Esophagus squamous epithelium (tissue), 5 donors: ENCODE measurements at regions not wholly inside any gene's neighbourhood (a gene's known extent, or its start where the extent isn't known, plus 50 kb on each side); places are given as distances from the start of the nearest gene placed in this dataset.

Source experiments
- DNase-seq: peaks from one replicate; lab custom pipeline; 2025; lab: John Stamatoyannopoulos, UW
- H3K27ac ChIP-seq, 4 donors: fragments of 200-600 bp; sonication (generic); one replicate each; pipeline ENCODE4 v1.5.1; 2016 to 2019; ENCODE audit warnings: mild to moderate bottlenecking in 1 of 4
- H3K27me3 ChIP-seq, 4 donors: fragments of 200-600 bp; sonication (generic); 1 replicate in 3 of 4; 2 replicates in 1 of 4; pipeline versions ENCODE4 v1.5.1 to v1.6.0; 2017 to 2021; ENCODE audit warnings: antibody characterized with exemption in 1 of 4
- H3K36me3 ChIP-seq, 3 donors: fragments of 200-600 bp; sonication (generic); one replicate each; pipeline ENCODE4 v1.5.1; 2016 to 2019
- H3K4me1 ChIP-seq, 3 donors: fragments of 200-600 bp; sonication (generic); one replicate each; pipeline ENCODE4 v1.5.1; 2017 to 2019
- H3K4me3 ChIP-seq, 4 donors: fragments of 200-600 bp; sonication (generic); 1 replicate in 3 of 4; 2 replicates in 1 of 4; pipeline ENCODE4 v1.5.1; 2016 to 2019; ENCODE audit warnings: mild to moderate bottlenecking in 2 of 4, moderate library complexity in 1 of 4
- H3K9me3 ChIP-seq, 3 donors: fragments of 200-600 bp; sonication (generic); one replicate each; pipeline ENCODE4 v1.5.1; 2016 to 2019
- CTCF ChIP-seq, 6 experiments: fragments of 450-650 bp in 4 of 6; fragments of 200-600 bp in 2 of 6; sonication (generic) in 2 of 6; IDR thresholded peaks; one replicate each; pipeline ENCODE4 v1.5.1; 2016 to 2019; ENCODE audit warnings: antibody characterized with exemption in 6 of 6, mild to moderate bottlenecking in 4 of 6, moderate library complexity in 4 of 6
- POLR2A ChIP-seq, 4 donors: fragments of 450-650 bp; IDR thresholded peaks; one replicate each; pipeline ENCODE4 v1.6.1; 2017; ENCODE audit warnings: antibody characterized with exemption in 4 of 4, mild to moderate bottlenecking in 4 of 4, moderate library complexity in 3 of 4
- WGBS, 2 donors: methylation state at CpG; one replicate each; pipeline ENCODE4 v1.1.5; 2018; 5-methylcytosine and 5-hydroxymethylcytosine counted together
- intact Hi-C: fragments of 100-400 bp; cut with DNase I; formaldehyde crosslinking; loops from one replicate; pipeline ENCODE4 v1.15.0; 2022
- donor health status: DM: yes; HTN: yes; CAD: no.

- WGBS, 2 donors: 74 to 81% methylated on average over 4 to 6 of the region's 7 CpGs
- intact Hi-C loops: no loop called here
- Histone ChIP-seq H3K36me3 (no peaks in the 10 kb centered on the region), H3K9me3 (no peaks in the 10 kb centered on the region), H3K4me1 (no peaks in the 10 kb centered on the region), H3K4me3 (no peak overlapping the region), H3K27ac (no peak overlapping the region), H3K27me3 (no peaks in the 10 kb centered on the region)
- DNase-seq: no peak
- TF ChIP-seq CTCF (IDR thresholded peaks at IDR 0.05) (no peak), POLR2A (IDR thresholded peaks at IDR 0.05) (no peak)
Measured at GRCh38 chr20:16170406-16170971, 402.8 kb downstream of the KIF16B start.

- intact Hi-C loops: loop anchor here (10.0 kb wide), 1 partner anchor 47 kb away; no protein-coding TSS in a partner anchor
- Histone ChIP-seq H3K36me3 (no peaks in the 10 kb centered on the region), H3K4me1 (no peaks in the 10 kb centered on the region), H3K4me3 (no peak overlapping the region), H3K27me3 (no peaks in the 10 kb centered on the region), H3K9me3 (no peaks in the 10 kb centered on the region), H3K27ac (no peak overlapping the region)
- DNase-seq: no peak
- WGBS, 2 donors: 65 to 77% methylated on average over 2 of the region's 2 CpGs
- TF ChIP-seq CTCF (IDR thresholded peaks at IDR 0.05): no peak
- no peak for TF ChIP-seq POLR2A (IDR thresholded peaks at IDR 0.05)
Measured at GRCh38 chr20:16167423-16168130, 405.7 kb downstream of the KIF16B start.

- DNase-seq: no peak
- no peak overlapping the region for H3K27ac ChIP-seq
- H3K4me1 ChIP-seq: no peaks in the 10 kb centered on the region
- TF ChIP-seq CTCF (IDR thresholded peaks at IDR 0.05) (no peak), POLR2A (IDR thresholded peaks at IDR 0.05) (no peak)
- H3K9me3 ChIP-seq: no peaks in the 10 kb centered on the region
- no peak overlapping the region for H3K4me3 ChIP-seq
- WGBS, 2 donors: 85 to 90% methylated on average over 6 of the region's 6 CpGs
- intact Hi-C loops: loop anchor here (10.0 kb wide), 1 partner anchor 48 kb away; no protein-coding TSS in a partner anchor
- no peaks in the 10 kb centered on the region for H3K36me3 ChIP-seq
- no peaks in the 10 kb centered on the region for H3K27me3 ChIP-seq
Measured at GRCh38 chr20:16166737-16167136, 406.5 kb downstream of the KIF16B start.

- H3K27ac ChIP-seq: no peak overlapping the region
- TF ChIP-seq CTCF (IDR thresholded peaks at IDR 0.05): no peak
- TF ChIP-seq POLR2A (IDR thresholded peaks at IDR 0.05): no peak
- 70 to 71% methylated on average over 2 of the region's 2 CpGs for WGBS, 2 donors
- no peaks in the 10 kb centered on the region for H3K9me3 ChIP-seq
- H3K4me3 ChIP-seq: no peak overlapping the region
- H3K27me3 ChIP-seq: no peaks in the 10 kb centered on the region
- no peaks in the 10 kb centered on the region for H3K4me1 ChIP-seq
- H3K36me3 ChIP-seq: no peaks in the 10 kb centered on the region
- intact Hi-C loops: no loop called here
- DNase-seq: no peak
Measured at GRCh38 chr20:16158976-16159286, 414.3 kb downstream of the KIF16B start.

GRCh38 chr20:16158090-16158975, 414.9 kb downstream of the KIF16B start:
- H3K27me3 ChIP-seq: no peaks in the 10 kb centered on the region
- H3K27ac ChIP-seq: no peak overlapping the region
- no peaks in the 10 kb centered on the region for H3K36me3 ChIP-seq
- DNase-seq: no peak
- intact Hi-C loops: no loop called here
- H3K4me1 ChIP-seq: no peaks in the 10 kb centered on the region
- H3K4me3 ChIP-seq: no peak overlapping the region
- 55 to 69% methylated on average over 7 to 10 of the region's 11 CpGs for WGBS, 2 donors
- H3K9me3 ChIP-seq: no peaks in the 10 kb centered on the region
- no peak for TF ChIP-seq CTCF (IDR thresholded peaks at IDR 0.05)
